SU-DHL-6 (cell line): ENCODE measurements at regions not wholly inside any gene's neighbourhood (a gene's known extent, or its start where the extent isn't known, plus 50 kb on each side); places are given as distances from the start of the nearest gene placed in this dataset.

Experiments used
- EZH2phosphoT487 ChIP-seq: fragments of 200-600 bp; sonication (generic), shearing (Covaris generic); conservative IDR thresholded peaks from 2 replicates; pipeline ENCODE4 v1.6.1; 2018; ENCODE audit warnings: mild to moderate bottlenecking, antibody characterized with exemption, low read length, moderate library complexity, mixed read lengths
- TF ChIP-seq, protein P1 (sequence below): fragments of 200-600 bp; sonication (generic); IDR thresholded peaks from one replicate; pipeline ENCODE4 v1.5.1; 2017; ENCODE audit warnings: antibody characterized with exemption, mild to moderate bottlenecking, low read length, moderate library complexity; ENCODE audit not compliant: insufficient read depth, poor library complexity, severe bottlenecking

DNA sequence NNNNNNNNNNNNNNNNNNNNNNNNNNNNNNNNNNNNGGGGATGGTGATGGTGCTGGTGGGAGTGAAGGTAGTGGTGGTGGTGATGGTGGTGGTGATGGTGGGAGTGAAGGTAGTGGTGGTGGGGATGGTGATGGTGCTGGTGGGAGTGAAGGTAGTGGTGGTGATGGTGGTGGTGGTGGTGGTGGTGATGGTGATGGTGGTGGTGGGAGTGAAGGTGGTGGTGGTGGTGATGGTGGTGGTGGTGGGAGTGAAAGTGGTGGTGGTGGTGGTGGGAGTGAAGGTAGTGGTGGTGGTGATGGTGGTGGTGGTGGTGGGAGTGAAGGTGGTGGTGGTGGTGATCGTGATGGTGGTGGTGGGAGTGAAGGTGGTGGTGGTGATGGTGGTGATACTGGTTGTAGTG lies 93.6 kb downstream of the CRYAA start:
- TF ChIP-seq, protein P1, sequence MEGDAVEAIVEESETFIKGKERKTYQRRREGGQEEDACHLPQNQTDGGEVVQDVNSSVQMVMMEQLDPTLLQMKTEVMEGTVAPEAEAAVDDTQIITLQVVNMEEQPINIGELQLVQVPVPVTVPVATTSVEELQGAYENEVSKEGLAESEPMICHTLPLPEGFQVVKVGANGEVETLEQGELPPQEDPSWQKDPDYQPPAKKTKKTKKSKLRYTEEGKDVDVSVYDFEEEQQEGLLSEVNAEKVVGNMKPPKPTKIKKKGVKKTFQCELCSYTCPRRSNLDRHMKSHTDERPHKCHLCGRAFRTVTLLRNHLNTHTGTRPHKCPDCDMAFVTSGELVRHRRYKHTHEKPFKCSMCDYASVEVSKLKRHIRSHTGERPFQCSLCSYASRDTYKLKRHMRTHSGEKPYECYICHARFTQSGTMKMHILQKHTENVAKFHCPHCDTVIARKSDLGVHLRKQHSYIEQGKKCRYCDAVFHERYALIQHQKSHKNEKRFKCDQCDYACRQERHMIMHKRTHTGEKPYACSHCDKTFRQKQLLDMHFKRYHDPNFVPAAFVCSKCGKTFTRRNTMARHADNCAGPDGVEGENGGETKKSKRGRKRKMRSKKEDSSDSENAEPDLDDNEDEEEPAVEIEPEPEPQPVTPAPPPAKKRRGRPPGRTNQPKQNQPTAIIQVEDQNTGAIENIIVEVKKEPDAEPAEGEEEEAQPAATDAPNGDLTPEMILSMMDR: no peak
- no peak for TF ChIP-seq EZH2phosphoT487
